ENCODE measurements at regions not wholly inside any gene's neighbourhood (a gene's known extent, or its start where the extent isn't known, plus 50 kb on each side); places are given as distances from the start of the nearest gene placed in this dataset.

DNA sequence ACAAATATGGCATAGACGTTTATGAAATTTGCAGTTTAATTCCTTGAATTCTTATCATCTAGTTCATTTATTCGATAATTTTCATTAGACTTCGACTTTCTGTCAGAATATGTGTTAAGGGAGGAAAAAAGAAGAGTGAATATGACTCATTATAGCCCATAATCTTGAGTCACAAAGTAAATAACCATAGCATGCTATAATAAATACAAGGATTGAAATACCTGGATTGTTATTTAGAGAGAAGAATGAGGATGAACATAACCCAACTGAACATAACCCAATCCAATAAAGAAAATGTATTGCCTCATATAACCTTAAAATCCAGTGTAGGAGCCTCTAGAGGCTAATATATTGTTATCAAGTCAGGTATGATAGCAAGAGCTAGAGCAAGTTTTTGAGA is 1858.3 kb upstream of the RAG2 start:
- TF ChIP-seq, protein P1, sequence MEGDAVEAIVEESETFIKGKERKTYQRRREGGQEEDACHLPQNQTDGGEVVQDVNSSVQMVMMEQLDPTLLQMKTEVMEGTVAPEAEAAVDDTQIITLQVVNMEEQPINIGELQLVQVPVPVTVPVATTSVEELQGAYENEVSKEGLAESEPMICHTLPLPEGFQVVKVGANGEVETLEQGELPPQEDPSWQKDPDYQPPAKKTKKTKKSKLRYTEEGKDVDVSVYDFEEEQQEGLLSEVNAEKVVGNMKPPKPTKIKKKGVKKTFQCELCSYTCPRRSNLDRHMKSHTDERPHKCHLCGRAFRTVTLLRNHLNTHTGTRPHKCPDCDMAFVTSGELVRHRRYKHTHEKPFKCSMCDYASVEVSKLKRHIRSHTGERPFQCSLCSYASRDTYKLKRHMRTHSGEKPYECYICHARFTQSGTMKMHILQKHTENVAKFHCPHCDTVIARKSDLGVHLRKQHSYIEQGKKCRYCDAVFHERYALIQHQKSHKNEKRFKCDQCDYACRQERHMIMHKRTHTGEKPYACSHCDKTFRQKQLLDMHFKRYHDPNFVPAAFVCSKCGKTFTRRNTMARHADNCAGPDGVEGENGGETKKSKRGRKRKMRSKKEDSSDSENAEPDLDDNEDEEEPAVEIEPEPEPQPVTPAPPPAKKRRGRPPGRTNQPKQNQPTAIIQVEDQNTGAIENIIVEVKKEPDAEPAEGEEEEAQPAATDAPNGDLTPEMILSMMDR (IDR thresholded peaks at IDR 0.05 in 8 of 11, conservative IDR thresholded peaks at IDR 0.05 in 3 of 11), result no peak
- TF ChIP-seq POLR2A (IDR thresholded peaks at IDR 0.05) (no peak), POLR2AphosphoS5 (IDR thresholded peaks at IDR 0.05) (no peak)

Data from spleen (tissue), 7 donors.